OCI-LY3 (cell line): ENCODE measurements at regions not wholly inside any gene's neighbourhood (a gene's known extent, or its start where the extent isn't known, plus 50 kb on each side); places are given as distances from the start of the nearest gene placed in this dataset.

Experiments
- H2AFZ ChIP-seq: fragments of 200-600, 300-600 bp; shearing (Covaris generic); 2 replicates; pipeline ENCODE4 v1.6.0; 2014; ENCODE audit warnings: antibody characterized with exemption, low read depth, low read length
- H3K27ac ChIP-seq: fragments of 200-600, 300-600 bp; sonication (generic); 2 replicates; pipeline ENCODE4 v1.5.1; 2014; ENCODE audit warnings: mild to moderate bottlenecking, low read length, moderate library complexity, mixed read lengths
- H3K27me3 ChIP-seq: fragments of 200-600, 300-600 bp; sonication (generic); 2 replicates; pipeline ENCODE4 v1.6.1; 2014; ENCODE audit warnings: low read depth, low read length, mixed read lengths
- H3K36me3 ChIP-seq: fragments of 200-600, 300-600 bp; sonication (generic); replicated peaks from 2 replicates; pipeline ENCODE3; 2014; ENCODE audit warnings: low read depth, low read length, mixed read lengths
- H3K4me1 ChIP-seq: fragments of 300-600, 200-600 bp; sonication (generic); 2 replicates; pipeline ENCODE4 v1.6.1; 2014; ENCODE audit warnings: low read length, mixed read lengths
- H3K4me2 ChIP-seq: fragments of 200-600, 300-600 bp; sonication (generic); 2 replicates; pipeline ENCODE4 v1.6.1; 2014; ENCODE audit warnings: low read length, mixed read lengths
- H3K4me3 ChIP-seq: fragments of 300-600, 200-600 bp; sonication (generic); 2 replicates; pipeline ENCODE4 v1.5.1; 2014; ENCODE audit warnings: antibody characterized with exemption, mild to moderate bottlenecking, low read length, moderate library complexity
- H3K79me2 ChIP-seq: fragments of 300-600, 200-600 bp; shearing (Covaris generic); 2 replicates; pipeline ENCODE4 v1.6.1; 2014; ENCODE audit warnings: mild to moderate bottlenecking, low read length, mixed read lengths
- H3K9ac ChIP-seq: fragments of 300-600, 200-600 bp; shearing (Covaris generic); 2 replicates; pipeline ENCODE4 v1.6.0; 2014; ENCODE audit warnings: mild to moderate bottlenecking, low read length, moderate library complexity
- H3K9me3 ChIP-seq: fragments of 200-600, 300-600 bp; shearing (Covaris generic); 2 replicates; pipeline ENCODE4 v1.6.1; 2014; ENCODE audit warnings: low read length, mixed read lengths; ENCODE audit not compliant: insufficient read depth
- H4K20me1 ChIP-seq: fragments of 200-600, 300-600 bp; sonication (generic); 2 replicates; pipeline ENCODE4 v1.6.1; 2016; ENCODE audit warnings: low read length, mixed read lengths; ENCODE audit not compliant: insufficient read depth
- CTCF ChIP-seq: fragments of 200-600, 300-600 bp; sonication (generic); IDR thresholded peaks from 2 replicates; pipeline ENCODE4 v1.5.1; 2014; ENCODE audit warnings: antibody characterized with exemption, low read length, low read depth
- EZH2phosphoT487 ChIP-seq: fragments of 200-600 bp; shearing (Covaris generic); IDR thresholded peaks from 2 replicates; pipeline ENCODE4 v1.6.1; 2018; ENCODE audit warnings: antibody characterized with exemption, mixed run types, low read depth

GRCh38 chr6:122079916-122080315, 319.5 kb upstream of the HSF2 start:
- Histone ChIP-seq H3K4me1 (no peaks in the 10 kb centered on the region), H2AFZ (no peak overlapping the region), H3K9me3 (no peaks in the 10 kb centered on the region), H3K36me3 (no peaks in the 10 kb centered on the region), H3K27me3 (no peaks in the 10 kb centered on the region), H3K79me2 (no peaks in the 10 kb centered on the region), H4K20me1 (no peaks in the 10 kb centered on the region), H3K4me2 (no peak overlapping the region), H3K9ac (no peak overlapping the region), H3K27ac (no peak overlapping the region), H3K4me3 (no peak overlapping the region)
- TF ChIP-seq EZH2phosphoT487 (no peak), CTCF (no peak)

GRCh38 chr6:122081921-122082320, 317.5 kb upstream of the HSF2 start:
- no peaks in the 10 kb centered on the region for H3K4me1 ChIP-seq
- H3K79me2 ChIP-seq: no peaks in the 10 kb centered on the region
- H4K20me1 ChIP-seq: no peaks in the 10 kb centered on the region
- H3K27me3 ChIP-seq: no peaks in the 10 kb centered on the region
- no peak overlapping the region for H3K4me2 ChIP-seq
- no peak overlapping the region for H3K4me3 ChIP-seq
- H2AFZ ChIP-seq: no peak overlapping the region
- no peaks in the 10 kb centered on the region for H3K9me3 ChIP-seq
- no peak overlapping the region for H3K9ac ChIP-seq
- H3K27ac ChIP-seq: no peak overlapping the region
- no peaks in the 10 kb centered on the region for H3K36me3 ChIP-seq
- TF ChIP-seq CTCF (no peak), EZH2phosphoT487 (no peak)

GRCh38 chr6:122082370-122082769, 317.1 kb upstream of the HSF2 start:
- Histone ChIP-seq H3K36me3 (no peaks in the 10 kb centered on the region), H3K27ac (no peak overlapping the region), H3K4me2 (no peak overlapping the region), H4K20me1 (no peaks in the 10 kb centered on the region), H2AFZ (no peak overlapping the region), H3K79me2 (no peaks in the 10 kb centered on the region), H3K9me3 (no peaks in the 10 kb centered on the region), H3K4me3 (no peak overlapping the region), H3K4me1 (no peaks in the 10 kb centered on the region), H3K9ac (no peak overlapping the region), H3K27me3 (no peaks in the 10 kb centered on the region)
- TF ChIP-seq EZH2phosphoT487: no peak
- no peak for TF ChIP-seq CTCF

GRCh38 chr6:122092366-122092765, 307.1 kb upstream of the HSF2 start:
- Histone ChIP-seq H4K20me1 (no peaks in the 10 kb centered on the region), H2AFZ (no peak overlapping the region), H3K36me3 (no peaks in the 10 kb centered on the region), H3K4me2 (no peak overlapping the region), H3K27me3 (no peaks in the 10 kb centered on the region), H3K9ac (no peak overlapping the region), H3K4me3 (no peak overlapping the region), H3K4me1 (no peaks in the 10 kb centered on the region), H3K79me2 (no peaks in the 10 kb centered on the region), H3K9me3 (no peaks in the 10 kb centered on the region), H3K27ac (no peak overlapping the region)
- TF ChIP-seq CTCF (no peak), EZH2phosphoT487 (no peak)
